HG03045 (cell line): ENCODE measurements at regions not wholly inside any gene's neighbourhood (a gene's known extent, or its start where the extent isn't known, plus 50 kb on each side); places are given as distances from the start of the nearest gene placed in this dataset.

Source experiments
- ATAC-seq: cut with Tn5 transposase; IDR thresholded peaks from one replicate; pipeline ENCODE4 v1.9.1; 2021; ENCODE audit warnings: mild to moderate bottlenecking, moderate library complexity; ENCODE audit not compliant: unreplicated experiment

- no peak for ATAC-seq
These were observed 335.3 kb downstream of the CNTNAP4 start for GRCh38 chr16:76612497-76612896.

- ATAC-seq: no peak
These were observed 337.1 kb downstream of the CNTNAP4 start for GRCh38 chr16:76614269-76614668.

- ATAC-seq: no peak
These were observed 345.7 kb downstream of the CNTNAP4 start for GRCh38 chr16:76622876-76623275.

- ATAC-seq: no peak
These were observed 357.9 kb downstream of the CNTNAP4 start for GRCh38 chr16:76634847-76635697.

- no peak for ATAC-seq
These were observed 362.6 kb downstream of the CNTNAP4 start for GRCh38 chr16:76639685-76640289.

GRCh38 chr16:76650582-76650981 lies 373.4 kb downstream of the CNTNAP4 start:
- ATAC-seq: no peak

GRCh38 chr16:76653390-76654026 lies 376.3 kb downstream of the CNTNAP4 start:
- no peak for ATAC-seq

GRCh38 chr16:76654088-76654820 lies 377.1 kb downstream of the CNTNAP4 start:
- ATAC-seq: no peak

- no peak for ATAC-seq
These were observed 379.8 kb downstream of the CNTNAP4 start for GRCh38 chr16:76656994-76657393.

- no peak for ATAC-seq
These were observed 384.6 kb downstream of the CNTNAP4 start for GRCh38 chr16:76661691-76662235.

GRCh38 chr16:76665571-76666275 lies 388.5 kb downstream of the CNTNAP4 start:
- no peak for ATAC-seq

GRCh38 chr16:76668207-76668725 lies 391.1 kb downstream of the CNTNAP4 start:
- ATAC-seq: no peak

GRCh38 chr16:76669288-76669687 lies 392.1 kb downstream of the CNTNAP4 start:
- ATAC-seq: no peak

GRCh38 chr16:76670125-76670857 lies 393.1 kb downstream of the CNTNAP4 start:
- no peak for ATAC-seq

- no peak for ATAC-seq
These were observed 399.2 kb downstream of the CNTNAP4 start for GRCh38 chr16:76676356-76676755.

GRCh38 chr16:76681296-76681695 lies 404.1 kb downstream of the CNTNAP4 start:
- no peak for ATAC-seq

GRCh38 chr16:76683051-76683450 lies 405.9 kb downstream of the CNTNAP4 start:
- ATAC-seq: no peak

- ATAC-seq: no peak
These were observed 419.7 kb downstream of the CNTNAP4 start for GRCh38 chr16:76696876-76697275.

GRCh38 chr16:76705892-76706291 lies 428.7 kb downstream of the CNTNAP4 start:
- ATAC-seq: no peak
